ENCODE measurements at regions not wholly inside any gene's neighbourhood (a gene's known extent, or its start where the extent isn't known, plus 50 kb on each side); places are given as distances from the start of the nearest gene placed in this dataset.

GRCh38 chr3:178022599-178022998 is 513.6 kb upstream of the KCNMB2 start:
- no peak for TF ChIP-seq CTCF (IDR thresholded peaks at IDR 0.05; ENCODE audit: control extremely low read depth in 1 of 3, insufficient read depth in 1 of 3, low read depth in 1 of 3, low read length in 3 of 3)
- no peak for TF ChIP-seq POLR2A (IDR thresholded peaks at IDR 0.05; ENCODE audit: control extremely low read depth in 1 of 2, low read depth in 2 of 2, low read length in 2 of 2)
- no peak for TF ChIP-seq CHD7 (IDR thresholded peaks at IDR 0.05; ENCODE audit: insufficient replicate concordance, low read length)
- TF ChIP-seq CHD2 (IDR thresholded peaks at IDR 0.05; ENCODE audit: low read length), result no peak
- no peak for TF ChIP-seq TAF1 (IDR thresholded peaks at IDR 0.05; ENCODE audit: low read depth, low read length)
- TF ChIP-seq RXRA (IDR thresholded peaks at IDR 0.05; ENCODE audit: insufficient read depth, low read depth, low read length), result no peak
- TF ChIP-seq EGR1 (IDR thresholded peaks at IDR 0.05; ENCODE audit: borderline replicate concordance, low read depth, low read length), result no peak
- no peak for TF ChIP-seq JUN (IDR thresholded peaks at IDR 0.05; ENCODE audit: low read depth, low read length)
- TF ChIP-seq SP1 (IDR thresholded peaks at IDR 0.05; ENCODE audit: low read depth, low read length), result no peak
- no peak for TF ChIP-seq SUZ12 (IDR thresholded peaks at IDR 0.05; ENCODE audit: low read length)
- no peak for TF ChIP-seq POLR2AphosphoS5 (IDR thresholded peaks at IDR 0.05; ENCODE audit: low read depth, low read length)
- TF ChIP-seq RNF2 (IDR thresholded peaks at IDR 0.05; ENCODE audit: borderline replicate concordance, low read depth, low read length, missing control alignments, poor library complexity, severe bottlenecking), result no peak
- no peak for TF ChIP-seq ZNF274 (IDR thresholded peaks at IDR 0.05; ENCODE audit: borderline replicate concordance, extremely low read depth, low read length)
- TF ChIP-seq ATF2 (IDR thresholded peaks at IDR 0.05; ENCODE audit: low read length), result no peak
